IMR-90 (cell line): ENCODE measurements at regions not wholly inside any gene's neighbourhood (a gene's known extent, or its start where the extent isn't known, plus 50 kb on each side); places are given as distances from the start of the nearest gene placed in this dataset.

ENCODE experiments used
- ATAC-seq: fragments of 200-7000 bp; cut with Tn5 transposase; 2 replicates; pipeline ENCODE4 v1.9.1; 2020; ENCODE audit warnings: low read depth, mild to moderate bottlenecking, moderate library complexity
- BruUV-seq: library from RNA; stranded (reverse); fragments of 400-500 nt; replicated peaks from 2 replicates; lab custom pipeline; 2021; lab: Mats Ljungman, UMichigan
- CTCF ChIA-PET: fragments of 300-600 bp; formaldehyde crosslinking; extraction: SDS; loops from one replicate; lab custom pipeline; 2021; ENCODE audit warnings: antibody characterized with exemption; lab: Yijun Ruan, JAX
- POLR2A ChIA-PET: fragments of 300-600 bp; sonication (Branson Sonifier 250); formaldehyde crosslinking; loops from one replicate; lab custom pipeline; 2022; ENCODE audit warnings: antibody characterized with exemption; ENCODE audit not compliant: unreplicated experiment; lab: Charles Lee
- DNase-seq: peaks from one replicate; pipeline ENCODE4 v3.0.0; 2013
- H2AFZ ChIP-seq: replicated peaks from 2 replicates; pipeline ENCODE3; 2013; ENCODE audit warnings: low read length, mild to moderate bottlenecking; ENCODE audit not compliant: poor library complexity
- H2AK5ac ChIP-seq: 2 replicates; pipeline ENCODE4 v1.6.1; 2013; ENCODE audit warnings: low read depth, low read length, inconsistent platforms
- H2AK9ac ChIP-seq: replicated peaks from 2 replicates; pipeline ENCODE3; 2013; ENCODE audit warnings: mild to moderate bottlenecking, low read depth, low read length, moderate library complexity; ENCODE audit not compliant: poor library complexity
- H2BK120ac ChIP-seq: 2 replicates; pipeline ENCODE4 v1.6.1; 2013; ENCODE audit warnings: low read depth, low read length, inconsistent platforms
- H2BK15ac ChIP-seq: 3 replicates; pipeline ENCODE4 v1.6.1; 2013; ENCODE audit warnings: low read depth, low read length, inconsistent platforms
- H2BK20ac ChIP-seq: 2 replicates; pipeline ENCODE4 v1.6.1; 2013; ENCODE audit warnings: low read depth, mild to moderate bottlenecking, inconsistent platforms, low read length, moderate library complexity
- H2BK5ac ChIP-seq: 2 replicates; pipeline ENCODE4 v1.6.1; 2013; ENCODE audit warnings: mild to moderate bottlenecking, low read depth, low read length, inconsistent platforms; ENCODE audit not compliant: poor library complexity, severe bottlenecking
- H3K14ac ChIP-seq: replicated peaks from 2 replicates; pipeline ENCODE4 v1.6.1; 2013; ENCODE audit warnings: low read depth, low read length, inconsistent platforms
- H3K18ac ChIP-seq: 2 replicates; pipeline ENCODE4 v1.6.1; 2013; ENCODE audit warnings: low read depth, low read length, control low read depth
- H3K23ac ChIP-seq: 2 replicates; pipeline ENCODE4 v1.6.1; 2013; ENCODE audit warnings: low read depth, low read length, inconsistent platforms
- H3K27ac ChIP-seq: 2 replicates; pipeline ENCODE4 v1.5.1; 2013; ENCODE audit warnings: mild to moderate bottlenecking, control low read depth, low read length; ENCODE audit not compliant: insufficient read depth
- H3K27me3 ChIP-seq: 2 replicates; pipeline ENCODE4 v1.6.1; 2013; ENCODE audit warnings: low read length; ENCODE audit not compliant: control insufficient read depth, insufficient read depth
- H3K36me3 ChIP-seq: 2 replicates; pipeline ENCODE4 v1.6.1; 2013; ENCODE audit warnings: low read length, mixed read lengths; ENCODE audit not compliant: control insufficient read depth, insufficient read depth
- H3K4ac ChIP-seq: 2 replicates; pipeline ENCODE4 v1.6.1; 2013; ENCODE audit warnings: low read depth, low read length, inconsistent platforms
- H3K4me1 ChIP-seq: 2 replicates; pipeline ENCODE4 v1.6.1; 2013; ENCODE audit warnings: low read length, mixed read lengths; ENCODE audit not compliant: control insufficient read depth, insufficient read depth
- H3K4me2 ChIP-seq: 2 replicates; pipeline ENCODE4 v1.6.1; 2013; ENCODE audit warnings: low read depth, mild to moderate bottlenecking, control low read depth, low read length, moderate library complexity
- H3K4me3 ChIP-seq: 2 replicates; pipeline ENCODE4 v1.5.1; 2013; ENCODE audit warnings: low read depth, mild to moderate bottlenecking, control low read depth, low read length, moderate library complexity; ENCODE audit not compliant: insufficient read depth
- H3K56ac ChIP-seq: 2 replicates; pipeline ENCODE4 v1.6.1; 2013; ENCODE audit warnings: low read length, inconsistent platforms; ENCODE audit not compliant: insufficient read depth; ENCODE audit errors: extremely low read depth
- H3K79me1 ChIP-seq, 2 experiments: 2 replicates each; pipeline ENCODE4 v1.6.1; 2013; ENCODE audit warnings: low read length in 2 of 2, inconsistent platforms in 1 of 2, low read depth in 1 of 2
- H3K9ac ChIP-seq: 2 replicates; pipeline ENCODE4 v1.6.1; 2013; ENCODE audit warnings: low read depth, low read length, control low read depth
- H3K9me1 ChIP-seq: 2 replicates; pipeline ENCODE4 v1.6.1; 2013; ENCODE audit warnings: low read length, inconsistent platforms; ENCODE audit not compliant: insufficient read depth
- H3K9me3 ChIP-seq: 2 replicates; pipeline ENCODE4 v1.6.1; 2013; ENCODE audit warnings: low read length; ENCODE audit not compliant: control insufficient read depth, insufficient read depth
- H4K20me1 ChIP-seq: 2 replicates; pipeline ENCODE4 v1.6.1; 2013; ENCODE audit warnings: low read length, inconsistent platforms; ENCODE audit not compliant: insufficient read depth
- H4K5ac ChIP-seq: 2 replicates; pipeline ENCODE4 v1.6.1; 2013; ENCODE audit warnings: mild to moderate bottlenecking, low read depth, low read length, control low read depth
- H4K8ac ChIP-seq, 2 experiments: 2 replicates each; pipeline ENCODE4 v1.6.1; 2013; ENCODE audit warnings: low read depth in 2 of 2, low read length in 2 of 2, control low read depth in 1 of 2, inconsistent platforms in 1 of 2
- H4K91ac ChIP-seq: 2 replicates; pipeline ENCODE4 v1.6.1; 2013; ENCODE audit warnings: low read depth, low read length, inconsistent platforms; ENCODE audit not compliant: insufficient read depth
- BHLHE40 ChIP-seq: fragments of 150-350 bp; IDR thresholded peaks from 2 replicates; pipeline ENCODE4 v1.6.1; 2016; ENCODE audit warnings: mild to moderate bottlenecking, low read depth, low read length
- CEBPB ChIP-seq: IDR thresholded peaks from 2 replicates; pipeline ENCODE4 v1.6.1; 2012; ENCODE audit warnings: low read depth, low read length, improper control_type of control experiment
- CHD1 ChIP-seq: IDR thresholded peaks from 2 replicates; pipeline ENCODE4 v1.6.1; 2012; ENCODE audit warnings: low read depth, low read length, improper control_type of control experiment
- CTCF ChIP-seq: conservative IDR thresholded peaks from 2 replicates; pipeline ENCODE4 v1.5.1; 2012; ENCODE audit warnings: mild to moderate bottlenecking, low read depth, low read length, improper control_type of control experiment
- FOS ChIP-seq: fragments of 150-350 bp; IDR thresholded peaks from 2 replicates; pipeline ENCODE4 v1.6.1; 2016; ENCODE audit warnings: low read depth, low read length
- MAFK ChIP-seq: IDR thresholded peaks from 2 replicates; pipeline ENCODE4 v1.6.1; 2012; ENCODE audit warnings: low read depth, low read length, improper control_type of control experiment
- MAZ ChIP-seq: IDR thresholded peaks from 2 replicates; pipeline ENCODE4 v1.6.1; 2012; ENCODE audit warnings: low read depth, mild to moderate bottlenecking, low read length, improper control_type of control experiment, moderate library complexity, borderline replicate concordance
- MXI1 ChIP-seq: IDR thresholded peaks from 2 replicates; pipeline ENCODE4 v1.6.1; 2012; ENCODE audit warnings: low read depth, mild to moderate bottlenecking, low read length, moderate library complexity, borderline replicate concordance
- NFE2L2 ChIP-seq: fragments of 150-350 bp; IDR thresholded peaks from 2 replicates; pipeline ENCODE4 v1.6.1; 2016; ENCODE audit warnings: low read depth, mild to moderate bottlenecking, low read length
- POLR2A ChIP-seq: IDR thresholded peaks from 2 replicates; pipeline ENCODE4 v1.6.1; 2012; ENCODE audit warnings: mild to moderate bottlenecking, low read depth, low read length
- RAD21 ChIP-seq: IDR thresholded peaks from 2 replicates; pipeline ENCODE4 v1.6.1; 2012; ENCODE audit warnings: low read length, improper control_type of control experiment
- RCOR1 ChIP-seq: IDR thresholded peaks from 2 replicates; pipeline ENCODE4 v1.6.1; 2012; ENCODE audit warnings: mild to moderate bottlenecking, low read length, improper control_type of control experiment; ENCODE audit not compliant: insufficient replicate concordance
- RFX5 ChIP-seq: IDR thresholded peaks from 2 replicates; pipeline ENCODE4 v1.8.0; 2012; ENCODE audit warnings: low read depth, mild to moderate bottlenecking, low read length, moderate library complexity
- SMC3 ChIP-seq: fragments of 150-350 bp; IDR thresholded peaks from 2 replicates; pipeline ENCODE4 v1.6.1; 2016; ENCODE audit warnings: low read depth, mild to moderate bottlenecking, antibody characterized with exemption, low read length, moderate library complexity
- USF2 ChIP-seq: fragments of 150-350 bp; IDR thresholded peaks from 2 replicates; pipeline ENCODE4 v1.6.1; 2017; ENCODE audit warnings: mild to moderate bottlenecking, antibody characterized with exemption, low read length, low read depth
- WGBS, 2 experiments: methylation state at CpG; one replicate each; pipeline versions ENCODE4 v1.1.5 to v1.1.7; 2013; ENCODE audit warnings: missing lambda C conversion rate in 2 of 2; ENCODE audit not compliant: insufficient read length in 1 of 2; ENCODE audit errors: extremely low coverage in 2 of 2; 5-methylcytosine and 5-hydroxymethylcytosine counted together
- dilution Hi-C: fragments of 300-500 bp; cut with HindIII; formaldehyde crosslinking; loops from one replicate; pipeline ENCODE4 v1.14.3; 2018; ENCODE audit warnings: low sequenced_read_pairs; ENCODE audit not compliant: unreplicated experiment
- in situ Hi-C: fragments of 300-500 bp; cut with MboI; formaldehyde crosslinking; loops from 3 replicates; pipeline ENCODE4 v1.14.3; 2019; ENCODE audit warnings: low sequenced_read_pairs, inconsistent platforms, mixed read lengths
- intact Hi-C: fragments of 100-400 bp; cut with micrococcal nuclease; formaldehyde crosslinking; loops from 2 replicates; pipeline ENCODE4 v1.10.0; 2022

GRCh38 chr7:106987777-106988176, 56.7 kb upstream of the PRKAR2B start:
- H3K9me3 ChIP-seq, result no peaks in the 10 kb centered on the region
- H3K4ac ChIP-seq, result no peak overlapping the region
- ChIA-PET CTCF (no interaction called here), POLR2A (interaction anchor here (0.5 to 0.6 kb wide), 2 partner anchors 24 to 179 kb away, joined by 3 to 8 read pairs; no protein-coding TSS in a partner anchor)
- no peak for DNase-seq
- ATAC-seq, result no peak
- intact Hi-C loops, result no loop called here
- no peaks in the 10 kb centered on the region for H4K20me1 ChIP-seq
- H2AFZ ChIP-seq, result no peak overlapping the region
- no peak overlapping the region for H3K56ac ChIP-seq
- no peak overlapping the region for H2BK120ac ChIP-seq
- H3K4me2 ChIP-seq, result no peak overlapping the region
- no peak overlapping the region for H4K91ac ChIP-seq
- H2BK5ac ChIP-seq, result no peak overlapping the region
- no peaks in the 10 kb centered on the region for H3K36me3 ChIP-seq
- no peaks in the 10 kb centered on the region for H3K9me1 ChIP-seq
- H2BK15ac ChIP-seq, result no peak overlapping the region
- H3K23ac ChIP-seq, result no peak overlapping the region
- no peak overlapping the region for H3K27ac ChIP-seq
- H2AK9ac ChIP-seq, result no peak overlapping the region
- no peaks in the 10 kb centered on the region for H3K79me1 ChIP-seq
- H3K4me3 ChIP-seq, result no peak overlapping the region
- H4K8ac ChIP-seq, result no peak overlapping the region
- 80% methylated on average over 1 of the region's 3 CpGs; no CpG with 5 or more reads in 1 of the 2 experiments for WGBS, 2 experiments
- in situ Hi-C loops, result no loop called here
- no peaks in the 10 kb centered on the region; the same call in 1 of the 2 replicates for H3K4me1 ChIP-seq
- TF ChIP-seq MAFK (no peak), BHLHE40 (no peak), FOS (no peak), NFE2L2 (no peak), RFX5 (no peak), RAD21 (no peak), MXI1 (no peak), CTCF (no peak), CEBPB (no peak), POLR2A (no peak), MAZ (no peak), CHD1 (no peak), USF2 (no peak), RCOR1 (no peak), SMC3 (no peak)
- dilution Hi-C loops, result no loop called here
- BruUV-seq, result no TSS peak
- H3K9ac ChIP-seq, result no peak overlapping the region
- H3K18ac ChIP-seq, result no peak overlapping the region
- no peak overlapping the region for H3K14ac ChIP-seq
- H2BK20ac ChIP-seq, result no peak overlapping the region
- no peaks in the 10 kb centered on the region for H3K27me3 ChIP-seq
- no peak overlapping the region for H4K5ac ChIP-seq
- no peak overlapping the region for H2AK5ac ChIP-seq
